HFF-Myc (cell line): ENCODE measurements at regions not wholly inside any gene's neighbourhood (a gene's known extent, or its start where the extent isn't known, plus 50 kb on each side); places are given as distances from the start of the nearest gene placed in this dataset.

Experiments
- DNase-seq: peaks from one replicate; pipeline ENCODE4 v3.0.0-alpha.2; 2011; ENCODE audit warnings: low read depth; ENCODE audit errors: extremely low read depth
- H3K4me3 ChIP-seq: replicated peaks from 2 replicates; pipeline ENCODE4 v1.5.1; 2011; ENCODE audit warnings: low read depth, mild to moderate bottlenecking, control low read depth, low read length
- TF ChIP-seq, protein P1 (sequence below): IDR thresholded peaks from 2 replicates; pipeline ENCODE4 v1.5.1; 2012; ENCODE audit warnings: mild to moderate bottlenecking, low read depth, low read length, control low read depth; ENCODE audit errors: missing control alignments

DNA sequence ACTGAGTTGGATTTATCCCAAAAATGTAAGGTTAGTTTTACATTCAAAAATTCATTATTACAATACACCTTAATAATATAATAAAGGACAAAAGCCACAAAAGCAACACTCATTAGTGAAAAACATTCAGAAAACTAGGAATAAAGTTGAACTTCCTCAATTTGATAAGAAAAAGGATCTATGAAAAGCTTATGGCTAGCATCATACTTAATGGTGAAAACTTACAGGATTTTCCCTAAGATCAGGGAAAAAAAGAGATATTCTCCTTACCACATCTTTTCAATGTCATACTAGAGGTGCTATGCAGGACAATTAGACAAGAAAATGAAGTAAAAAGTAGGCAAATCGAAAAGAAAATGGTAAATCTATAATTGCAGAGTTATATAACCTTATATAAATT lies 279.9 kb downstream of the CGGBP1 start:
- DNase-seq = no peak
- H3K4me3 ChIP-seq = no peak overlapping the region
- TF ChIP-seq, protein P1, sequence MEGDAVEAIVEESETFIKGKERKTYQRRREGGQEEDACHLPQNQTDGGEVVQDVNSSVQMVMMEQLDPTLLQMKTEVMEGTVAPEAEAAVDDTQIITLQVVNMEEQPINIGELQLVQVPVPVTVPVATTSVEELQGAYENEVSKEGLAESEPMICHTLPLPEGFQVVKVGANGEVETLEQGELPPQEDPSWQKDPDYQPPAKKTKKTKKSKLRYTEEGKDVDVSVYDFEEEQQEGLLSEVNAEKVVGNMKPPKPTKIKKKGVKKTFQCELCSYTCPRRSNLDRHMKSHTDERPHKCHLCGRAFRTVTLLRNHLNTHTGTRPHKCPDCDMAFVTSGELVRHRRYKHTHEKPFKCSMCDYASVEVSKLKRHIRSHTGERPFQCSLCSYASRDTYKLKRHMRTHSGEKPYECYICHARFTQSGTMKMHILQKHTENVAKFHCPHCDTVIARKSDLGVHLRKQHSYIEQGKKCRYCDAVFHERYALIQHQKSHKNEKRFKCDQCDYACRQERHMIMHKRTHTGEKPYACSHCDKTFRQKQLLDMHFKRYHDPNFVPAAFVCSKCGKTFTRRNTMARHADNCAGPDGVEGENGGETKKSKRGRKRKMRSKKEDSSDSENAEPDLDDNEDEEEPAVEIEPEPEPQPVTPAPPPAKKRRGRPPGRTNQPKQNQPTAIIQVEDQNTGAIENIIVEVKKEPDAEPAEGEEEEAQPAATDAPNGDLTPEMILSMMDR = no peak

- H3K4me3 ChIP-seq = no peak overlapping the region
- no peak for DNase-seq
- TF ChIP-seq, protein P1 = peak; percentile 63
Observed at GRCh38 chr3:87771337-87772192, 287.2 kb downstream of the CGGBP1 start.

DNA sequence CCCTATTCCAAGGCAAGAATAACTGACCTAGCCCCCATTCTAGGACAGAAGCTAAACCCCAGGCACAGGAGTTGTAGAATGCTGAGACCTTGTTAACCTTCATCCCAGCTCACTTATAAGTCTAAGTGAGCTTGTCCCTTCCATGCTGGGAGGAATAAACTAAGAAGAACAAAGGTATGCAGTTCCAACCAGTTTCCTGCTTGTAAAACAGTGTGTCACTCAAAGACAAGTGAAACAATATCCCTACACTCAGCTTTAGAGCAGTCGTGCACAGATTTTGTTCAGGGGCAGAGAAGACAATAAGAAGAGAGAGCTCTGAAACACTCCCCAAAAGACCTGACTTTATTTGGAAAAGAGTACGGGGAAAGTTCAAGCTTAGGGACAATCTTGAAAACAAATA lies 292.1 kb downstream of the CGGBP1 start:
- DNase-seq = no peak
- H3K4me3 ChIP-seq = no peak overlapping the region
- TF ChIP-seq, protein P1 = no peak

GRCh38 chr3:87765256-87765655 lies 293.5 kb downstream of the CGGBP1 start:
- DNase-seq = no peak
- no peak overlapping the region for H3K4me3 ChIP-seq

GRCh38 chr3:87761795-87762194 lies 297.0 kb downstream of the CGGBP1 start:
- H3K4me3 ChIP-seq = no peak overlapping the region
- TF ChIP-seq, protein P1 = no peak
- no peak for DNase-seq

More at GRCh38 chr3:87765256-87765655, 293.5 kb downstream of the CGGBP1 start:
- TF ChIP-seq, protein P1 = no peak

DNA sequence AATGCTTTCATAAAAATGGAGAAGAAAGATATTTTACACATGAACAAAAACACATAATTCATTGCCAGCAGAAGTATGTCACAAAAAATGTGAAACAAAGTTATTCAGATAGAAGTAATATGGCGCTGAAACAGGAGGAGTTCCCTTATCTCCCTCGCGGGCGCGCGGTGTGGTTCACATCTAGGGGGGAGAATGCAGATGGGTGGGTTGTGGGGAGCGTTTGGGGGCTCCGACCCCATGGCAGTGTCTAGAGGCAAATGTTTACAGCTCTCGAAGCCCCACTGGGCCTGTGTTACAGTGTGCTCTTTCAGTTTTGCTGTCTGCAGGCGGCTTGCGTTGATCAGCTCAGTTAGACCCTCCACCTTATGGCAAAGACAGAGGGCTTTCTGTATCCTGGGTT lies 297.5 kb downstream of the CGGBP1 start:
- DNase-seq = no peak
- TF ChIP-seq, protein P1 = no peak
- no peak overlapping the region for H3K4me3 ChIP-seq
